A549 (cell line): ENCODE measurements at regions not wholly inside any gene's neighbourhood (a gene's known extent, or its start where the extent isn't known, plus 50 kb on each side); places are given as distances from the start of the nearest gene placed in this dataset.

ENCODE experiments used
- RCOR1 ChIP-seq: fragments of 150-350 bp; IDR thresholded peaks from 2 replicates; pipeline ENCODE4 v1.6.1; 2014; ENCODE audit warnings: antibody characterized with exemption, low read length, low read depth
- TF ChIP-seq, protein P1 (sequence below): fragments of >200 bp; sonication (Bioruptor Twin); formaldehyde crosslinking; IDR thresholded peaks from 3 replicates; pipeline ENCODE4 v1.5.1; 2016

- no peak for TF ChIP-seq RCOR1
- TF ChIP-seq, protein P1, sequence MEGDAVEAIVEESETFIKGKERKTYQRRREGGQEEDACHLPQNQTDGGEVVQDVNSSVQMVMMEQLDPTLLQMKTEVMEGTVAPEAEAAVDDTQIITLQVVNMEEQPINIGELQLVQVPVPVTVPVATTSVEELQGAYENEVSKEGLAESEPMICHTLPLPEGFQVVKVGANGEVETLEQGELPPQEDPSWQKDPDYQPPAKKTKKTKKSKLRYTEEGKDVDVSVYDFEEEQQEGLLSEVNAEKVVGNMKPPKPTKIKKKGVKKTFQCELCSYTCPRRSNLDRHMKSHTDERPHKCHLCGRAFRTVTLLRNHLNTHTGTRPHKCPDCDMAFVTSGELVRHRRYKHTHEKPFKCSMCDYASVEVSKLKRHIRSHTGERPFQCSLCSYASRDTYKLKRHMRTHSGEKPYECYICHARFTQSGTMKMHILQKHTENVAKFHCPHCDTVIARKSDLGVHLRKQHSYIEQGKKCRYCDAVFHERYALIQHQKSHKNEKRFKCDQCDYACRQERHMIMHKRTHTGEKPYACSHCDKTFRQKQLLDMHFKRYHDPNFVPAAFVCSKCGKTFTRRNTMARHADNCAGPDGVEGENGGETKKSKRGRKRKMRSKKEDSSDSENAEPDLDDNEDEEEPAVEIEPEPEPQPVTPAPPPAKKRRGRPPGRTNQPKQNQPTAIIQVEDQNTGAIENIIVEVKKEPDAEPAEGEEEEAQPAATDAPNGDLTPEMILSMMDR, result no peak
Observed at GRCh38 chr4:71125137-71125536, 131.7 kb downstream of the DCK start.
